Panc1 (cell line): ENCODE measurements at regions not wholly inside any gene's neighbourhood (a gene's known extent, or its start where the extent isn't known, plus 50 kb on each side); places are given as distances from the start of the nearest gene placed in this dataset.

Source experiments
- ATAC-seq: fragments of 200-7000 bp; cut with Tn5 transposase; 2 replicates; pipeline ENCODE4 v1.9.1; 2020; ENCODE audit warnings: mild to moderate bottlenecking, moderate library complexity
- BruUV-seq: library from RNA; stranded (reverse); fragments of 400-500 nt; replicated peaks from 2 replicates; lab custom pipeline; 2021; lab: Mats Ljungman, UMichigan
- CTCF ChIA-PET: fragments of 300-600 bp; sonication (Branson Sonifier 250); formaldehyde crosslinking; loops from one replicate; lab custom pipeline; 2022; ENCODE audit warnings: antibody characterized with exemption; lab: Charles Lee
- POLR2A ChIA-PET: fragments of 300-600 bp; sonication (Branson Sonifier 250); formaldehyde crosslinking; loops from one replicate; lab custom pipeline; 2022; ENCODE audit warnings: antibody characterized with exemption; lab: Charles Lee
- DNase-seq: peaks from one replicate; pipeline ENCODE4 v3.0.0-alpha.2; 2010; ENCODE audit warnings: low read depth, low spot score
- H3K27ac ChIP-seq: 2 replicates; pipeline ENCODE4 v1.5.1; 2011; ENCODE audit warnings: mild to moderate bottlenecking, low read length, inconsistent platforms
- H3K27me3 ChIP-seq: fragments of 200-500 bp; sonication (Bioruptor generic); 2 replicates; pipeline ENCODE4 v1.6.0; 2014; ENCODE audit warnings: low read length, inconsistent platforms; ENCODE audit not compliant: control insufficient read depth, insufficient read depth
- H3K36me3 ChIP-seq: fragments of 200-500 bp; sonication (Bioruptor generic); 2 replicates; pipeline ENCODE4 v1.5.1; 2014; ENCODE audit warnings: inconsistent platforms, mild to moderate bottlenecking, low read length, moderate library complexity; ENCODE audit not compliant: control insufficient read depth, insufficient read depth
- H3K4me1 ChIP-seq: 2 replicates; pipeline ENCODE4 v1.5.1; 2011; ENCODE audit warnings: inconsistent platforms, mild to moderate bottlenecking, low read length, moderate library complexity; ENCODE audit not compliant: control insufficient read depth, insufficient read depth
- H3K4me3 ChIP-seq, 2 experiments: 2 replicates each; pipeline ENCODE4 v1.5.1; 2011 to 2012; ENCODE audit warnings: low read depth in 2 of 2, low read length in 2 of 2, mild to moderate bottlenecking in 2 of 2, inconsistent platforms in 1 of 2, moderate library complexity in 1 of 2
- H3K9me3 ChIP-seq: fragments of 200-500 bp; sonication (Bioruptor generic); 2 replicates; pipeline ENCODE4 v1.5.1; 2014; ENCODE audit warnings: low read depth, mild to moderate bottlenecking, inconsistent platforms, low read length, moderate library complexity; ENCODE audit not compliant: control insufficient read depth, insufficient read depth
- CTCF ChIP-seq: fragments of 450-650 bp; IDR thresholded peaks from 2 replicates; pipeline ENCODE4 v1.5.1; 2017; ENCODE audit warnings: mild to moderate bottlenecking
- POLR2AphosphoS5 ChIP-seq: IDR thresholded peaks from 2 replicates; pipeline ENCODE4 v1.6.1; 2012; ENCODE audit warnings: mild to moderate bottlenecking, low read depth, low read length, moderate library complexity
- SIN3A ChIP-seq: IDR thresholded peaks from 2 replicates; pipeline ENCODE4 v1.6.1; 2012; ENCODE audit warnings: low read depth, mild to moderate bottlenecking, low read length, moderate library complexity, borderline replicate concordance; ENCODE audit not compliant: insufficient read depth
- TCF7L2 ChIP-seq: IDR thresholded peaks from 2 replicates; pipeline ENCODE4 v1.6.1; 2011; ENCODE audit warnings: mild to moderate bottlenecking, low read depth, low read length, inconsistent platforms
- in situ Hi-C: cut with HindIII; loops from 2 replicates; pipeline ENCODE4 v1.10.0; 2016; ENCODE audit warnings: low sequenced_read_pairs, low pct_unique_long_range_greater_than_20kb
- intact Hi-C: fragments of 100-400 bp; cut with micrococcal nuclease; formaldehyde crosslinking; loops from one replicate; pipeline ENCODE4 v1.10.0; 2022; ENCODE audit not compliant: unreplicated experiment
- TF ChIP-seq, protein P1 (sequence below), 2 experiments: IDR thresholded peaks; 2 replicates each; pipeline ENCODE4 v1.6.1; 2011 to 2012; ENCODE audit warnings: low read depth in 2 of 2, control low read depth in 1 of 2, low read length in 1 of 2, mild to moderate bottlenecking in 1 of 2, moderate library complexity in 1 of 2; ENCODE audit not compliant: insufficient read depth in 1 of 2

DNA sequence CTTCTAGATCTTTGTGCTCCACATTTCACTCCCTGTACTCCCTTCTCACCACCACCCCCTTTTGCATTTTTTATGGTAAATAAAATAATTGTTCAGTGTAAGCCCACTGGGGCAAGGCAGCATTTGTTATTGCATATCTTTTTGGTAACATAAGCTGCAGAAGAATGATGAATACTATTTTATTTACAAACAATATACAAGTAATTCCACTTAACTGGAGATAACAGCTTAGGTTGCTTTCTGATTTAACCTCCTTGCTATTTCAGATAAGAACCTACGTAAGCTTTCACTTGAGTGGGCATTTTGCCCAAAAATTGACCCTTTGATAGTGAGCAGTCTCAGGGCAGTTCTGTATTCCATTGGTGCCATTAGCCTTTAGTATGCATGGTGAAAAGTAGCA, 417.9 kb downstream of the SH3GL2 start:
- no peaks in the 10 kb centered on the region for H3K9me3 ChIP-seq
- no peak overlapping the region for H3K27ac ChIP-seq
- H3K4me1 ChIP-seq, result no peaks in the 10 kb centered on the region
- no TSS peak for BruUV-seq
- no peak for DNase-seq
- intact Hi-C loops (no loop called here), in situ Hi-C loops (no loop called here)
- H3K36me3 ChIP-seq, result no peaks in the 10 kb centered on the region
- H3K27me3 ChIP-seq, result no peaks in the 10 kb centered on the region
- CTCF ChIA-PET, result no interaction called here
- H3K4me3 ChIP-seq, result no peak overlapping the region
- POLR2A ChIA-PET, result no interaction called here
- no peak for TF ChIP-seq SIN3A
- TF ChIP-seq, protein P1, sequence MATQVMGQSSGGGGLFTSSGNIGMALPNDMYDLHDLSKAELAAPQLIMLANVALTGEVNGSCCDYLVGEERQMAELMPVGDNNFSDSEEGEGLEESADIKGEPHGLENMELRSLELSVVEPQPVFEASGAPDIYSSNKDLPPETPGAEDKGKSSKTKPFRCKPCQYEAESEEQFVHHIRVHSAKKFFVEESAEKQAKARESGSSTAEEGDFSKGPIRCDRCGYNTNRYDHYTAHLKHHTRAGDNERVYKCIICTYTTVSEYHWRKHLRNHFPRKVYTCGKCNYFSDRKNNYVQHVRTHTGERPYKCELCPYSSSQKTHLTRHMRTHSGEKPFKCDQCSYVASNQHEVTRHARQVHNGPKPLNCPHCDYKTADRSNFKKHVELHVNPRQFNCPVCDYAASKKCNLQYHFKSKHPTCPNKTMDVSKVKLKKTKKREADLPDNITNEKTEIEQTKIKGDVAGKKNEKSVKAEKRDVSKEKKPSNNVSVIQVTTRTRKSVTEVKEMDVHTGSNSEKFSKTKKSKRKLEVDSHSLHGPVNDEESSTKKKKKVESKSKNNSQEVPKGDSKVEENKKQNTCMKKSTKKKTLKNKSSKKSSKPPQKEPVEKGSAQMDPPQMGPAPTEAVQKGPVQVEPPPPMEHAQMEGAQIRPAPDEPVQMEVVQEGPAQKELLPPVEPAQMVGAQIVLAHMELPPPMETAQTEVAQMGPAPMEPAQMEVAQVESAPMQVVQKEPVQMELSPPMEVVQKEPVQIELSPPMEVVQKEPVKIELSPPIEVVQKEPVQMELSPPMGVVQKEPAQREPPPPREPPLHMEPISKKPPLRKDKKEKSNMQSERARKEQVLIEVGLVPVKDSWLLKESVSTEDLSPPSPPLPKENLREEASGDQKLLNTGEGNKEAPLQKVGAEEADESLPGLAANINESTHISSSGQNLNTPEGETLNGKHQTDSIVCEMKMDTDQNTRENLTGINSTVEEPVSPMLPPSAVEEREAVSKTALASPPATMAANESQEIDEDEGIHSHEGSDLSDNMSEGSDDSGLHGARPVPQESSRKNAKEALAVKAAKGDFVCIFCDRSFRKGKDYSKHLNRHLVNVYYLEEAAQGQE (IDR thresholded peaks at IDR 0.05; ENCODE audit: insufficient read depth in 1 of 2, low read depth in 2 of 2, low read length in 1 of 2), result no peak
- TF ChIP-seq POLR2AphosphoS5, result no peak
- TF ChIP-seq CTCF, result no peak
- no peak for TF ChIP-seq TCF7L2
- ATAC-seq, result no peak

DNA sequence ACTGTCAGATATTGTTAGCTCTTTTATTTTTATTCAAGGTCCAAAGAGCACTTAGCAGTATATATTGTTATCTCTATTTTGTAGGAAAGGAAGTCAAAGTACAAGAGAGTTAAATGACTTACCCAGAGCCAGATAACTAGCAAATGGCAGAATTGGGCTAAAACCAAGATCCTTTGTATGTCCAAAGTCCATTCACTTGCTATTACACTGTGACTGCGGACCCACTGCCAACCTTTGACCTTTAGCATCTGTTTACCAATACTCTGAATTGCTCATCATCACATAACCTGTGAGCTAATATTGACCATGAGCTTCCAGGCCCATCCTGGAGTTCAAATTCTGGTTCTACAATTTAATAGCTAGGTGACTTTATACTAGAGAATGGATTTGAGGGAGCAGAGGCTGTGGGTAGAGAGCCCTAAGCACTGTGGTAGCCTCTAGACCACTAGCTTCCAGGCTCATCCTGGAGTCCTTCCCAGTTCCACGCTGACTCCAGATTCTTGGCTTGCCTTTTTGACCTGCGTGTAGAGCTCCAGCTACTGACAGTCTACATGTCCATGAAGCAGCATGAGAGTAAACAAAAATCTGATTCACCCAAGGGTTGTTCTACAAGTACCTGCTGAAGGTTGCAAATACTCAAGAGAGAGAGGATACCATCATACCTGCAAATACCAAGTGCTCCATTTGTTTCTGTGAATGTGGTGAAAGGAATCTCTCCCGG, 424.0 kb downstream of the SH3GL2 start:
- Histone ChIP-seq H3K27me3 (no peaks in the 10 kb centered on the region), H3K36me3 (no peaks in the 10 kb centered on the region), H3K4me3 (no peak overlapping the region), H3K9me3 (no peaks in the 10 kb centered on the region), H3K4me1 (no peaks in the 10 kb centered on the region), H3K27ac (no peak overlapping the region)
- no TSS peak for BruUV-seq
- no peak for ATAC-seq
- CTCF ChIA-PET, result no interaction called here
- in situ Hi-C loops, result no loop called here
- POLR2A ChIA-PET, result no interaction called here
- intact Hi-C loops, result no loop called here
- DNase-seq, result no peak
- TF ChIP-seq TCF7L2, result no peak
- TF ChIP-seq POLR2AphosphoS5, result no peak

GRCh38 chr9:18006591-18006990, 427.7 kb downstream of the SH3GL2 start:
- Histone ChIP-seq H3K4me3 (no peak overlapping the region), H3K9me3 (no peaks in the 10 kb centered on the region), H3K27ac (no peak overlapping the region), H3K4me1 (no peaks in the 10 kb centered on the region), H3K27me3 (no peaks in the 10 kb centered on the region), H3K36me3 (no peaks in the 10 kb centered on the region)
- in situ Hi-C loops (no loop called here), intact Hi-C loops (no loop called here)
- ChIA-PET CTCF (no interaction called here), POLR2A (no interaction called here)
- no peak for DNase-seq
- no peak for ATAC-seq
- no peak for TF ChIP-seq CTCF
- TF ChIP-seq TCF7L2, result no peak
- TF ChIP-seq, protein P1 (IDR thresholded peaks at IDR 0.05; ENCODE audit: insufficient read depth in 1 of 2, low read depth in 2 of 2, low read length in 1 of 2), result no peak
- no peak for TF ChIP-seq POLR2AphosphoS5
- TF ChIP-seq SIN3A, result no peak
- BruUV-seq, result no TSS peak
